Inflammatory macrophage treated with lipopolysaccharide for 1 hour (primary cell): ENCODE measurements at regions not wholly inside any gene's neighbourhood (a gene's known extent, or its start where the extent isn't known, plus 50 kb on each side); places are given as distances from the start of the nearest gene placed in this dataset.

Source experiments
- DNase-seq, 2 donors: peaks; one replicate each; pipeline ENCODE4 v3.0.0-alpha.2; 2020 to 2022

DNA sequence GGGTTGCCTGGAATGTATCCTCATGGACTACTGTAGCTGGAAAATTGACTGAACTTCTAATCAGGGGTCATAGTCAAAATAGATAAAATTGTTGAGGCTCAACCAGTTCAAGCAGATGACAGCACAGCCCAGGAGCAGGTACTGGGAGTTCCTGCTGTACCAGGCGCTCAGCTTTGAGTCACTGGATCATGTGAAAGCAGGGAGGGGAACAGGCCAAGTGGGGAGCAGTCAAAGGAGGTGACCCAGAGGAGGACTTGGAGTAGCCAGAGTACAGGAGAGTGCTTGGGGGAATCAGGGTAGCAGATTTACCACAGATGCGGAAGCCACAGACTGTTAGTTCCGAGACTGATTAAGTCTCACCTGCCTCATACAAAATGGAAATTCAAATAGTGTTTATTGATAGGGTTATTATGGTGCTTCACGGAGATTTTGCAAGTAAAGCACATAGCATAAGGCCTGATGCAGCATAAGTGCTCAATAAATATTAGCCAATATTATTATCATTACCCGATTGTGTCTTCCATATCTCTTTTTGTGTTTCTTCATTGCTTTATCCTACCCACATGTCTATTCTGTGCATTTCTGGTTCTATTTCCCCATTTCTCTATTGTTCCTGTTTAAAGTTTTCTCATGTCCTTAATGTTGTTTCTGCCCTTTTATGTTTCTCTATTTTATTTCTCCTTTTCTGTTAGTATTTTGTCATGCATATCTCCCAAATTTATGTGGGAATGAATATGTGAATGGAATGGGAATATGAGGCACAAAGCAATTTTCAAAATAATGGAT lies 369.2 kb upstream of the MCTP2 start:
- DNase-seq, result peak; percentile 63 to 68

DNA sequence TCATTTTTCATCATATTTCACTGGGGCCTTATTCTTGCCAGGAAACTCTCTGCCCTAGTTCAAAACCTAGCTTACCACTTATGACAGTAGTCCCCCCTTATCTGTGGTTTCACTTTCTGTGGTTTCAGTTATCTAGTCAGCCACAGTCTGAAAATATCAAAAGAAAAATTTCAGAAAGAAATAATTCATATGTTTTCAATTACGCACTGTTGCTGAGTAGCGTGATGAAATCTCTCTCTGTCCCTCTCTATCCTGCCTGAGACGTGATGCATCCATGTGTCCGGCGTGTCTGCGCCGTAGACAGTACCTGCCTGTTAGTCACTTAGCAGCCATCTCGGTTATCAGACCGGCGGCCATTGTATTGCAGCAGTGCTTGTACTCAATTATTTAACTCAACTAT lies 369.9 kb upstream of the MCTP2 start:
- no peak for DNase-seq

DNA sequence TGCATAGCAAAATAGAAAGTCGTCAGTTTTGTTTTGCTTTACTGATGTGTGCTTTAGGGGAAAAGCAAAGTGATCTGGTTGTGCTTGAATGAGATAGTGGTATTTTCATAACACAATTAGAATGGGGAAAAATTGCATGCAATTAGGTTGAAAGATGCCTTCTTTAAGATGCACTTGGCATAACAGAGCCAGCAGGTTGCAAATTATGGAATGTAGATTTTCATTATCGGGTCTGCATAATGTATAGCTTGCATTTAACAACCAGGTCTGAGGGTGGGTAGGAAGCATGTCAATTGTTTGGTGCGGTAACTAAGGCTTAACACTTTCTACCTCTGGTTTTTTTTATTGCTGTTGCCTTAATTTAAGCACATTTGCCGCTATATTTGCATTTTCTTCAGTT lies 370.7 kb upstream of the MCTP2 start:
- DNase-seq, result no peak

DNA sequence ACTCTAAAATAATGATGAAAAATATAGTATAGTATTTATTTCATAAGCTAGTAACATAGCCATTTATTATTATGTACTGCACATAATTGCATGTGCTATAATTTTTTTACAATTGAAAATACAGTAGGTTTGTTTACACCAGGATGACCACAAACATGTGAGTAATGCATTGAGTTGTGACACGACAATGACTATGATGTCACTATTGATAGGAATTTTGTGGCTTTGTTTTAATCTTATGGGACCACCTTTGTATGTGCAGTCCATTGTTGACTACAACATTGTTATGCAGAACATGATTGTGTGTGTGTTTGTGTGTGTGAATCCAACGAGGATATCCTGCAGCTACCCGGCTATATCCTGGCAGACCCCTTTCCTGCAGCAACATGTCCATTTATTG lies 372.2 kb upstream of the MCTP2 start:
- no peak for DNase-seq

DNA sequence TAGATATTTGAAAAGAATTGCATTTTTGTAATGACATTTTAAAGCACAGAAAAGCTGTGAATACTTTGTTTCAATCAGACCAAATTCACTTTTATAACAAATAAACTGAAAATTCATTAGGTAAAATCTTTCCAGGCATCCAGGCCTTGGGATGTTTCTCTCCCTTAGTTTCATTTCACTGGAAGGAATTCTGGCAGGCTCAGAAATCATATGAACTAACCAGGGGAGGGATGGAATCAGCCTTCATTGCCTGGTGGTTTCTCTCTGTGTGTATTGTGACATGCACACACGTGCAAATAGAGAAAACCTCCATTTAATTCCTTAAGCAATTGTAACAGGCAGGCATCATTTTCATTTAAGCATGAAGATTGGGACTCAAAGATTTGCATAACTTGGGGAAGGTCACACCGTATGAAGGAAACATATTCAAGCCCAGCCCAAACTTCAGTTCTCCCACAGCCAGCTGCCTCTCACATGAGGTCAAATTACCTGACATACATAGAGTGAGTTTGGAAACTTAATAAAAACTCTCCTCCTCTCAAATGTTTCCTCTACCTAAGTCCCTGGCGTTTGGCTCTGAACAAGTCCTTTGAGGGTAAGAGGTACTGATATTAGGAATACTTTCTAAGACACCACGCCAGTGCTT lies 376.1 kb upstream of the MCTP2 start:
- DNase-seq, result no peak

DNA sequence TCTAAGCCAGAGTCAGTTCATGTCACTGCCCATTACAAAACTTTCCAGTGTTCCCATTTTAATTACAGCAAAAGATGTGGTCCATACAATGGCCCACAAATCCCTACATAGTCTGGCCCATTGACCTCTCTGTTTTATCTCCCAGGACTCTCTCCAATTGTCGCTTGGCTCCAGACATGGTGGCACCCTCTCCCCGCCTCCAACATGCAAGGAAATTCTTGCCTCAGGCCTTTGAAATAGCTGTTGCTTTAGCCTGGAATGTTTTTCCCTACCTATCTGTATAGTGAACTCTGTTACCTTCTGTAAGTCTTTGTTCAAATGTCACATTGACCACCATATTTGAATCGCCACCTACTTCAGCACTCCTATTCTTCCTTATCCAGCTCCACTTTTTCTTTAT lies 377.3 kb upstream of the MCTP2 start:
- DNase-seq, result no peak

DNA sequence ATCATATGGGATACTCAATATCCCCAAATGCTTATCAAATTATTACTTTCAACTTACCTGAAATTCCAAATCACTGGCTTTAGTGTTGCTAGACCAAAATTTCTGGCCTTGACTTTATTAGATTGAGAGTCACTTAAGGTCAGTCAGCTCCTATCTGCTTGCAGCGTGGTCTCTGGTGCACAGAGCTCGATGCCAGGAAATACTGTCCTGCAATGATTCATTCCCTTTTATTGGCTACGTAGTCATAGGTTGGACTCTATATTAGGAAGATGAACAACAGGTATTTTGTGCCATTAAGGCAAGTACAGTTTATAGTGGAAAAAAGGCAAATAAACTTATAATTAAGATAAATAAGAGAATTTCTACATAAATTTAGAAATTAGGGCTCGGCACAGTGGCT lies 378.6 kb upstream of the MCTP2 start:
- DNase-seq, result no peak

DNA sequence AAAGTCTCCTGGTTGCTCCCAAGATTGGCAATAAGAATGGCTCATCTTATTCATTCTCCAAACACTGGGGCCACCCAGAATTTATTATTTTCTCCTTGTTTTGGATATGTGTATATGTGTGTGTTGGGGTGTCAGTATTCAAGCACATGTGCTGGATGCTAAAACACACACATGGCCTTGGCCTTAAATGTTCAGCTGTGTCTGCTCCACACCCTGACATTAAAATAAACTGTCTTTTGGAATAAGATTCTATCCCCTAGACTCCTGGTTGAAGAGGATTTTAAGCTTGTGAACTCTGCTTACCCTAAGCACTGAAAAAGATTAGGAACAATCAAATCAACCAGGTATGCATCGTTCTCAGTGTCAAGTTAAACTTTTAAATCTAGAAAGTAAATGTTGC lies 382.9 kb upstream of the MCTP2 start:
- no peak for DNase-seq

DNA sequence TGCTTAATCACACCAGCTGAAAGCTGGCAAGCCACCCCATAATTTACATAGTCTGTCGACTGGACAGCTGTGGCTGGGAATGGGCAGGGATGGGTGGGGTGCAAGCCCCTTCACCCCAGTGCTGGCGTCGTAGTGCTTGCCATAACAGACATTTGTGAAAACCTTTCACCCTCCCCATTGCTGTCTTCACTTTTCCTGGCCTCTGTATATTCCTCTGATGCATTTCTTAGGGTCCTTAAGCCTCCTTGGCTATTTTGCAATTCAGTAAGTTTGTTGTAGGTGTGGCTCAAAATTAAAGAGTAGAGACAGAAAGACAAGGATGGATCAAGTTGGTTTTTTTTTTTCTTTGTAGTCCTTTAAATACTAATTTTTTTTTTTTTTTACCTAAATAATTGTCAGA lies 383.3 kb upstream of the MCTP2 start:
- no peak for DNase-seq

DNA sequence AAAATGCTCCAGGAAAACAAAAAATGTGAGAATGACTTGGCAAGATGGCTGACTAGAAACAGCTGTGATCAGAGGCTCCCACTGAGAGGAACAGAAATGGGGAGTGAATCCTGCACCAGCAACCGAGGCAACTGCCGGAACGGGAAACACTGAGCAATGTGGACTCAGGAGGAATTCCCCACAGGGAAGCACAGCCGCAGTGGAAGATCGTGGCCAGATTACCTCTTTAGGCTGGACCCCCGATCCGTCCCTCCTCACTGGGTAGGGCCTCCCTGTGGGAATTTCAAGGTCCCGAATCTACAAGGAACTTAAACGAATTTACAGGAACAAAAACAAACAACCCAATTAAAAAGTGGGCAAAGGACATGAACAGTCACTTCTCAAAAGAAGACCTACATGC lies 385.2 kb upstream of the MCTP2 start:
- no peak for DNase-seq

DNA sequence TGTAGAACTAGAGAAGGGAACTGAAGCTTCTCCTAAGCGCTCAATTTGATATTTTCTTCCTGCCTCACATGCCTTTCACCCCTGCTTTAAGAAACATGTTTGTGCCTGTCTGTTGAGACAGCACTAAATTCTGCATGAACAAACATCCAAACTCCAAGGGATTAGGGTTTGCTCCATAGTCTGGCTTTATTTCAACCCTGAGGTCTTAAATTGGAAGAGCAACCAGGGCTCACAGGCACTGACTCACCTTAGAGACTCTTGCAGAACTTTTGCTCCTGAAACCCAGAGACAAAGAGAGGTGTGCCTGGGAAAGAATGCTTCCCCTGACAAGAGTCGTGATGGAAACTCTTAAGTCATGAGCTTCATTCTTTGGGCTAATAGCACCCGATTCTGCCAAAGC lies 393.9 kb upstream of the MCTP2 start:
- no peak for DNase-seq

DNA sequence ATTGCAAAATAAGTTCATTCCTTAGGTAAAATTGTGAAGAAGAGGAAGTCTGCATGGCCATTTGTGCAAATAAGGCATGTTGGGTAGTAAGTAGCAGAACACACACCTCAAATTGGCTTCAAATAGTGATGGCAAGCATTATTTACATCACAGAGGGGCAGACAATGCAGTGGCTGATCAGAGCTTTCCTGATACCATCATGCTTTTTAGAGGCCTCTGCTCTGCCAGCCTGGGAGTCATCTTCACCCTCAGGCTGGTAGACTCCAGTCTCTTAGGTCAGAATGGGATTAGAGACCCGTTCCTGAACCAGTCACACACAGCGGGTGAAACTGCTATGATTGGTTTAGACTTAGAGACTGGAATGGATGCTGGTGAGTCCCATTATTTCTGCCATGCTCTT lies 396.0 kb upstream of the MCTP2 start:
- DNase-seq, result no peak

DNA sequence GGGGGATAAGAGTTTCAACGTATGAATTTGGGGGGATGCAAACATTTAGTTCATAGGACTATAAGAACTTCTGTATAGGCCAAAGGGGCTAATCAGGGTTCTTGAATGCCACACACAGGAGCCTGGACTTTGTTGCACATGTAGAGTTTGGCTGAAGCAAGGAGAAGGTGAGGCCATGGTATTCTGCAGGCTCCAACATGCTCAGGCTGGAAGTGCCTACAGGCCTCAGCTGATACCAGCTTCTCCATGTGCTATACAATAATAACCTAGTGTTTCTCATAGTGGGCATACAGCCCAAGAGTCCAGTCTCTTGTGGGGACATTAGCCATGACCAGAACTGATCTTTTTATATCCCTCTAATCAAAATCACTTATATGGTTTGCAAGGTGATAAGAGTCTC lies 399.7 kb upstream of the MCTP2 start:
- no peak for DNase-seq

DNA sequence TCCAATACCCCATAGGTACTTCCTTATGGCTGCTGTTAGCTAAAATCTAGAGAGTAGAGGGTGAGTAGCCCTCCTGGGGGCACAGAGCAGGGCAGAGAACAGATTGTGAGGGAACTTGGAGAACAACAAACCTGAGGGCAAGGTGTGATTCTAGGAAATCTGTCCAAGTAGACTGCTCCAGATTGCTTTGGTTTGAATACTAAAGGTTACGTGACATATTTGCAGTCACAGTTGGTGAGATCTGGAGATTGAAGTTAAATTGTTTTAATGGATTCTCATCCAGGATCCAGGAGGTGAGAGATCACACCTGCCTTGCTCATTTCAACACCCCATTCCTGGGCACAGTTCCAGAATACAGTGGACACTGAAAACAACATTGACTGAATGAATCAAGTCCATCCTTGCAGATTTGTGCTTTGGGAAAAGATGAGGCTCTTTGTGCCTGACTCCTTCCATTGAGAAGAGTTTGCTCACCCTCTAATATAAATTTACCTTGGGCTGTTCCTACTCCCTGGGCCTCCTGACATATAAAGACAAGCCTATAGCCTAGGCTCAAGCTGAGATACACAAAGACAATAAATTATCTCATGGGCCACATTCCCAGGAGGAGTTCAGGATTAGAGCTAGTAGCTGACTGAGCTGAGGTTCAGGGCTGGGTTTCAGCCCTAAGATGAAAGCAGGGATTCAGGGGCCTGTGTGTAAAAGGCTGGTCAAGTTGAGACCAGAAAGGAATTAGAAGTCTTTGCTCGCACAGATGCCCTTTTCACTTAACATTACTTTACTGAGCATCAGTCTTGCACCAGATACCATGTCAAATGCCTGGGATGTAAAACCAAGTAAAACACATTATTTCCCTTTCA lies 400.9 kb upstream of the MCTP2 start:
- no peak for DNase-seq

DNA sequence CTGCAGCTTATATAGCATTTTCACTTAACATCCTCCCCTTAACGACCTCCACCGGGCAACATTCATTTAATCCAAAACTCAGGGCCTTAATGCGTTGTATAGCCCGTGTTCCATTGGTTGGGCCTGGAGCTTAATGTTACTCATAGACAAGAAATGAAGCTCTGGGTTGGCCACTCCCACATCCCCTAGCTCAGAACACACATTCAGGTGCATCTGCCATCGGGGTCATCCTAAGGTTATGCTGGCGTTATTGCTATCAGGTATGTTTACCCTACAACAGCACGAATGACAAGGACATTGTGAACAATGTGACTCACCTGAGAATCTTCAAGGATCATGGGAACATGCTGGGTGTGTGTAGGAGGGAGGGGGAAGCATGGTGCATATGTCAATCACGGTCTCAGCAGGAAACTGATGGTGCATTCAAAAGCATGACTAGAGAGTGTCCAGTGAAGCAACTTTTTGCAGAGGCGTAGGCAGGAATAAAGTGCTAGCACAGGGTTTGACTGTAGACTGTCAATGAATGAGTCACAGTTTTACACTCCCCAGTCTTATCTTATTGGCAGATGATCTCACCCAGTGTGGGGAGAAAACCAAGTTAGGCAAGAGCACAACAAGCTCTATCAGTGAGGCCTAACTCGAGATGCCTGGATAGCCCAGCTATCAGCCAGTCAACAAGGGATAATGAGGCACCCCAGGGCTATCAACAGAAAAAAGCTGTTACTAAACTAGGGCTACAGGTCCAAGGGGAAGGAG lies 402.1 kb upstream of the MCTP2 start:
- peak; percentile 74 to 96 for DNase-seq

DNA sequence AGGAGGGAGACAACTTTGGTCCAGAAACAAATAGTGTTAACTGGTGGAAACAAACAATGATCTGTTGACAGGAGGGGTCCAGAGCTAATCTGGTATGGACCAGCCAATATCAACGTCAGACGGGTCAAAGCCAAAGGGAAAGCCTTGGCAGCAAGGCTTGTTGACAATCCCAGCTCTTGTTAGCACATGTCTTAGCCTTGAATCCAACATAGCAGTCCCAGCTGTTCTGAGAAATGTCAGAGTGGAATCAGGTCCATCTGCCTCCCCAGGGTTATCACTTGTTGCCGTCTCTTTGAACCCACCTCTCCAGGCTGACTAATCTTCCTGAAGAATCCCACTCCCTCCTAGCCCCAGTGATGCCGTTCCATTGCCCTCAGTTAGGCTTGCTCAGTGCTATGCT lies 404.6 kb upstream of the MCTP2 start:
- no peak for DNase-seq

DNA sequence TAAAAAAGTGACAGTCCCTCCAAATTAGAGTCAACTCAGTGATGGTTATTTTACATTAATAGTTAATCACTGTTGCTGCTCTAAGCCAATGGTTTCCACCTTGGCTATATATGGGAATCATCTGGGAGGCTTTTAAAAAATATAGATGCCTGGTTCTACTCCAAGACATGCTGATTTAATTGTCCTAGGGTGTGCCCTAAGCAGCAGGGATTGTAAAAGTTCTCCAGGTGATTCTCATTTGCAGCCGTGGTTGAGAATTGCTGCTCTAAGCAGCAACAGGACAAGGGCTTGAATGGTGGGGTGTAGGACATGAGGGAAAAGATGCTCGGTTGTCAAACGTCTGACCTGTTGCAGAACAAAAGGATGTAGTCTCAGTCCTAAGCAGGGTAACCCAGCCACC lies 405.1 kb upstream of the MCTP2 start:
- no peak for DNase-seq

DNA sequence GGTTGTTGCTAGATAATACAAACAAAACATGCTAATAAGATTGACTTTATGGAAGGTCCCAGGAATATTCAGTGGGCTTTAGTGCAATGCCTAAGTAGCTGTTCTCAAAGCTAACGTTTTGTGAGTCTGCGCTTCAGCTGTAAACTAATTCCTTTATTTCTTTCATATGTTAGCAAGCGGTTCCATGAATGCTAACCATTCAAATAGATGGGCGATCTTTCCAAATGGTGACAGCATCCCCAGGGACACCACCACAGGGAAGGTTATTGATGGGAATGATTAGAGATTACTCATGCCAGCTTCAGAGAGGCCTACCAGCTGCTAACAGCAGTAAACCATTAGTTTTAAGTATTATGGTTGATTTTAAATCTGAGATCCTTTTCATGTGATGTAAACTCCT lies 405.7 kb upstream of the MCTP2 start:
- DNase-seq, result no peak

DNA sequence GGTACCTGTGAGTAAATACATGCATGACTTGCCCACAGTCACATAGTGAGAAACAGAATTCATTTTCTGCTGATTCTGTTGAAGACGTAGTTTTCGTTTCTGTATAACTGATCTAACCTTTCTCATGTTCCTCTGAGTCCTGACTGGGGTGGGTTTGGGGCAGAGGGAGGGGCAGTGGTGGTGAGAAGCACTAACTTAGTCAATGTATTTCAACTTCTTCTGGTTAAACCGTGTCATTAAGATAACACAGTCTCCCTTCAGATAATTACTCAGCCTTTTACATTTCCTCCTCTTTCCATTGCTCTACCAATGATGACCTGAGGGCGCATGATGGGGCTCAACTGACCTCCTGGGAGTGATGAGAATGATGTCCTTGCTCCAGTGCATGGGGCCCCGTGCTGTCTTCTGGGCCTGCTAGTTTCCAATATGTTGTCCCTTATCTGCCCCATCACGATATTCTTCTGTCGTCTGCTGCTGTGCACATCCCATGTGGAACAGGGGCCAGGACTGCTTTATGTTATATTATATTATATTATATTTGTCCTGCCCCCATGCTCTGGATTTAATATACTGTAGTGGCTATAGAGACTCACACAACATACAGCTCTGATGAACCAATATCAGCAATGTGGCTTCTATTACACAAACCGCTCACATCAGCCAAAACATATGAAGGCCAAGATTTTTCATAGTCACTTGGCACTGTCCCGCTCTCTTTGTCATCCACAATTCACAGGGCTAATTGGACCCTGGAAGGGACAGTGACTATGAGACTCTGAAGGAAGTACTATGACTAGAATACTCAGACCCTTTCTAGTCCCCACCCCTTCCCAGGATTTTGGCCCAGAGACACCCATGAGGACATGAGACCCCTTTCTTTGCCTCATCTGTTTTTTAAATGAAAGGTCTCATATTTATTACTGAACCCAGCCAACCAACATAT lies 407.1 kb upstream of the MCTP2 start:
- DNase-seq, result no peak

DNA sequence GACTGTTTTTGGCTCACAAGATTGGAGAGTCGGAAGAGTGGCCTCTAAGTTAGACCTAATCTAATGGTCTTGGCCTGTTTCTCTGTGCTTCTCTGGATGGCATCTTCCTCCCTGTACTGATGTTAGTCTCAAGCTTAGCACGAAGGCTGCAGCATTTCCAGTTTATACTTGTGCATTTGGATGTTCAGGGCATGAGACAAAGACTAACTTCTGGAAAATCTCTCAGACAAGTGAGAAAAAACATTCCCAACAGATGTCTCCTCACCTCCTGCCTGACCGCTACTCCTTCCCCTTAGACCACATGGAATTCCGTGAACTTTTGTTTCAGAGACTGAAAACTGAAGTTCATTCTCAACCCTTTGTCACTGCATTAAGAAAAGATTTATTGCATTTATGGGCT lies 410.8 kb upstream of the MCTP2 start:
- DNase-seq, result no peak

DNA sequence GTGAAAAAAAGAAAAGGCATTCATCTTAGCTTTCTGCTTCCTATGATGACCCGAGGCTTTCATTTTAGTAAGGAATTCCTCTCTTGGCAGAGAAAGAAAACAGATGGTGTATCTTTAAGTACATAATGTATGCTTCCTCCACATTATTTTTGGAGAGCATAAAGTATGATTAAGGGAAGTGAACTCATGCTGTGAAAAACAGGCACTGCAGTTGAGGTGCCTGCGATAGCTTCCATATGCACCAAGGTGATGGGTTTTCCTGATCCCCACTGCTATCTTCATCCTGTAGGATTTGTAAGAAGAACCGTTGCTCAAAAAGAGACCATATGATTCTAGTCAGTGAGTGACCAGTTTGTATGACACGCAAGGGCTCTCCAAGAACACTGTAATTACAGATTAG lies 411.5 kb upstream of the MCTP2 start:
- DNase-seq, result no peak

DNA sequence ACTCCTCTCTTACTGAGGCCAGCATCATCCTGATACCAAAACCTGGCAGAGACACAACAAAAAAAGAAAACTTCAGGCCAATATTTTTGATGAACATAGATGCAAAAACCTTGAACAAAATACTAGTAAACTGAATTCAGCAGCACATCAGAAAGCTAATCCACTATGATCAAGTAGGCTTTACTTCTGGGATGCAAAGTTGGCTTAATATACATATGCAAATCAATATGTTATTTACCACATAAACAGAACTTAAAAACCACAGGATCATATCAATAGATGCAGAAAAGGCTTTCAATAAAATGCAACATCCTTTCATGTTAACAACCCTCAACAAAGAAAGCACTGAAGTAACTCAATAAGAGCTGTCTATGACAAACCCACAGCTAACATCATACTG lies 414.5 kb upstream of the MCTP2 start:
- no peak for DNase-seq
